Effector memory CD8-positive, alpha-beta T cell (primary cell): ENCODE measurements at regions not wholly inside any gene's neighbourhood (a gene's known extent, or its start where the extent isn't known, plus 50 kb on each side); places are given as distances from the start of the nearest gene placed in this dataset.

Source experiments
- ATAC-seq: fragments of 150-1000 bp; cut with Tn5 transposase; replicated peaks from 2 replicates; pipeline ENCODE4 v1.10.0; 2021; ENCODE audit warnings: mild to moderate bottlenecking, moderate library complexity
- DNase-seq, 3 experiments: peaks; one replicate each; pipeline ENCODE4 v3.0.0; 2021
- H3K27ac Mint-ChIP-seq, 2 donors: one replicate each; pipeline ENCODE4 v1.8.0; 2022; ENCODE audit warnings: mild to moderate bottlenecking in 2 of 2, mixed read lengths in 2 of 2, moderate library complexity in 2 of 2
- H3K27me3 Mint-ChIP-seq, 2 donors: one replicate each; pipeline ENCODE4 v1.8.0; 2022; ENCODE audit warnings: mixed read lengths in 2 of 2
- H3K36me3 Mint-ChIP-seq: one replicate; pipeline ENCODE4 v1.8.0; 2022; ENCODE audit warnings: mild to moderate bottlenecking, moderate library complexity, mixed read lengths; ENCODE audit not compliant: insufficient read depth
- H3K4me1 Mint-ChIP-seq, 2 donors: one replicate each; pipeline ENCODE4 v1.8.0; 2022; ENCODE audit warnings: low read depth in 2 of 2, mixed read lengths in 2 of 2
- H3K4me3 Mint-ChIP-seq, 2 donors: one replicate each; pipeline ENCODE4 v1.8.0; 2022; ENCODE audit warnings: mild to moderate bottlenecking in 2 of 2, mixed read lengths in 2 of 2, moderate library complexity in 2 of 2
- H3K9me3 Mint-ChIP-seq, 2 donors: one replicate each; pipeline ENCODE4 v1.8.0; 2022; ENCODE audit warnings: mixed read lengths in 2 of 2

- no peaks in the 10 kb centered on the region for H3K36me3 Mint-ChIP-seq
- H3K27ac Mint-ChIP-seq: no peak overlapping the region
- H3K4me1 Mint-ChIP-seq: peaks cover 0 to 3% of the 10 kb centered on the region in 2 donors
- H3K4me3 Mint-ChIP-seq: no peak overlapping the region
- no peaks in the 10 kb centered on the region for H3K9me3 Mint-ChIP-seq
- no peaks in the 10 kb centered on the region for H3K27me3 Mint-ChIP-seq
- DNase-seq (no peak), ATAC-seq (no peak)
Measured at GRCh38 chr5:124658867-124659557, 87.4 kb downstream of the ZNF608 start.

GRCh38 chr5:124655921-124656511 lies 90.4 kb downstream of the ZNF608 start:
- ATAC-seq (no peak), DNase-seq (no peak)
- H3K4me3 Mint-ChIP-seq: no peak overlapping the region
- H3K27me3 Mint-ChIP-seq: peaks cover 5 to 14% of the 10 kb centered on the region in 2 donors
- H3K27ac Mint-ChIP-seq: no peak overlapping the region
- peaks cover 3 to 5% of the 10 kb centered on the region in 2 donors for H3K4me1 Mint-ChIP-seq
- H3K9me3 Mint-ChIP-seq: peaks cover 0 to 2% of the 10 kb centered on the region in 2 donors
- no peaks in the 10 kb centered on the region for H3K36me3 Mint-ChIP-seq

- Mint-ChIP-seq H3K9me3 (peaks cover 0 to 2% of the 10 kb centered on the region in 2 donors), H3K4me1 (peaks cover 3 to 5% of the 10 kb centered on the region in 2 donors), H3K27me3 (peaks cover 5 to 14% of the 10 kb centered on the region in 2 donors), H3K36me3 (no peaks in the 10 kb centered on the region), H3K4me3 (no peak overlapping the region), H3K27ac (no peak overlapping the region)
- DNase-seq (no peak), ATAC-seq (no peak)
Measured at GRCh38 chr5:124655251-124655917, 91.1 kb downstream of the ZNF608 start.

- ATAC-seq: no peak
- no peak for DNase-seq
- peaks cover 0 to 2% of the 10 kb centered on the region in 2 donors for H3K9me3 Mint-ChIP-seq
- H3K36me3 Mint-ChIP-seq: no peaks in the 10 kb centered on the region
- peaks cover 3 to 5% of the 10 kb centered on the region in 2 donors for H3K4me1 Mint-ChIP-seq
- H3K4me3 Mint-ChIP-seq: no peak overlapping the region
- H3K27ac Mint-ChIP-seq: no peak overlapping the region
- peaks cover 5 to 14% of the 10 kb centered on the region in 2 donors for H3K27me3 Mint-ChIP-seq
Measured at GRCh38 chr5:124654418-124654817, 92.0 kb downstream of the ZNF608 start.

GRCh38 chr5:124653666-124654065 lies 92.8 kb downstream of the ZNF608 start:
- Mint-ChIP-seq H3K27me3 (peaks cover 5 to 14% of the 10 kb centered on the region in 2 donors), H3K9me3 (peaks cover 0 to 2% of the 10 kb centered on the region in 2 donors), H3K4me1 (peaks cover 0 to 5% of the 10 kb centered on the region in 2 donors), H3K4me3 (no peak overlapping the region), H3K36me3 (no peaks in the 10 kb centered on the region), H3K27ac (no peak overlapping the region)
- DNase-seq (no peak), ATAC-seq (no peak)

- Mint-ChIP-seq H3K27ac (no peak overlapping the region), H3K4me1 (peaks cover 0 to 5% of the 10 kb centered on the region in 2 donors), H3K4me3 (no peak overlapping the region), H3K27me3 (peaks cover 5 to 14% of the 10 kb centered on the region in 2 donors), H3K36me3 (no peaks in the 10 kb centered on the region), H3K9me3 (peaks cover 0 to 2% of the 10 kb centered on the region in 2 donors)
- no peak for ATAC-seq
- no peak for DNase-seq
Measured at GRCh38 chr5:124652892-124653441, 93.5 kb downstream of the ZNF608 start.

GRCh38 chr5:124652514-124652819 lies 94.0 kb downstream of the ZNF608 start:
- ATAC-seq (no peak), DNase-seq (no peak)
- Mint-ChIP-seq H3K4me3 (no peak overlapping the region), H3K4me1 (peaks cover 0 to 5% of the 10 kb centered on the region in 2 donors), H3K27me3 (peaks cover 5 to 14% of the 10 kb centered on the region in 2 donors), H3K36me3 (no peaks in the 10 kb centered on the region), H3K9me3 (peaks cover 0 to 2% of the 10 kb centered on the region in 2 donors), H3K27ac (no peak overlapping the region)

- Mint-ChIP-seq H3K27ac (no peak overlapping the region), H3K9me3 (peaks cover 0 to 4% of the 10 kb centered on the region in 2 donors), H3K36me3 (no peaks in the 10 kb centered on the region), H3K4me1 (peaks cover 0 to 5% of the 10 kb centered on the region in 2 donors), H3K4me3 (peak overlapping the region; percentile 29 to 45), H3K27me3 (peaks cover 5 to 14% of the 10 kb centered on the region in 2 donors)
- DNase-seq (no peak), ATAC-seq (peak; percentile 24)
Measured at GRCh38 chr5:124651663-124652513, 94.6 kb downstream of the ZNF608 start.

GRCh38 chr5:124650951-124651662 lies 95.3 kb downstream of the ZNF608 start:
- ATAC-seq (no peak), DNase-seq (no peak)
- Mint-ChIP-seq H3K4me1 (peaks cover 0 to 5% of the 10 kb centered on the region in 2 donors), H3K9me3 (peaks cover 0 to 4% of the 10 kb centered on the region in 2 donors), H3K27me3 (peaks cover 5 to 14% of the 10 kb centered on the region in 2 donors), H3K27ac (no peak overlapping the region), H3K36me3 (no peaks in the 10 kb centered on the region), H3K4me3 (peak overlapping the region; percentile 17 to 45)

- peaks cover 5 to 14% of the 10 kb centered on the region in 2 donors for H3K27me3 Mint-ChIP-seq
- H3K4me3 Mint-ChIP-seq: peak overlapping the region in 1 of 2 donors; percentile 20
- H3K4me1 Mint-ChIP-seq: peaks cover 0 to 5% of the 10 kb centered on the region in 2 donors
- ATAC-seq (peak; percentile 29), DNase-seq (no peak)
- H3K9me3 Mint-ChIP-seq: peaks cover 0 to 4% of the 10 kb centered on the region in 2 donors
- H3K27ac Mint-ChIP-seq: no peak overlapping the region
- no peaks in the 10 kb centered on the region for H3K36me3 Mint-ChIP-seq
Measured at GRCh38 chr5:124650147-124650561, 96.3 kb downstream of the ZNF608 start.

GRCh38 chr5:124649491-124650146 lies 96.8 kb downstream of the ZNF608 start:
- peaks cover 5 to 14% of the 10 kb centered on the region in 2 donors for H3K27me3 Mint-ChIP-seq
- ATAC-seq (peak; percentile 86), DNase-seq (peak; percentile 11 to 35 (median 33))
- peaks cover 0 to 5% of the 10 kb centered on the region in 2 donors for H3K4me1 Mint-ChIP-seq
- H3K36me3 Mint-ChIP-seq: no peaks in the 10 kb centered on the region
- peak overlapping the region in 1 of 2 donors; percentile 20 for H3K4me3 Mint-ChIP-seq
- no peak overlapping the region for H3K27ac Mint-ChIP-seq
- H3K9me3 Mint-ChIP-seq: peaks cover 0 to 4% of the 10 kb centered on the region in 2 donors

GRCh38 chr5:124648902-124649467 lies 97.5 kb downstream of the ZNF608 start:
- Mint-ChIP-seq H3K27ac (no peak overlapping the region), H3K9me3 (peaks cover 0 to 4% of the 10 kb centered on the region in 2 donors), H3K36me3 (no peaks in the 10 kb centered on the region), H3K27me3 (peaks cover 5 to 14% of the 10 kb centered on the region in 2 donors), H3K4me3 (no peak overlapping the region), H3K4me1 (peaks cover 0 to 5% of the 10 kb centered on the region in 2 donors)
- DNase-seq (no peak), ATAC-seq (no peak)
